Smooth muscle cell (in vitro differentiated cells): ENCODE measurements at regions not wholly inside any gene's neighbourhood (a gene's known extent, or its start where the extent isn't known, plus 50 kb on each side); places are given as distances from the start of the nearest gene placed in this dataset. TPM values are rescaled to one million over a fixed set of nuclear protein-coding genes. Genes with fewer than 3 reads are reported as not detected.

Experiments
- DNase-seq: peaks from one replicate; lab custom pipeline; 2025; ENCODE audit not compliant: unreplicated experiment; lab: John Stamatoyannopoulos, UW
- H2AFZ ChIP-seq: fragments of 200-600 bp; sonication (generic); 2 replicates; pipeline ENCODE4 v1.6.0; 2016; ENCODE audit warnings: antibody characterized with exemption, low read depth, mild to moderate bottlenecking
- H3F3A ChIP-seq: fragments of 200-600 bp; sonication (generic); 2 replicates; pipeline ENCODE4 v1.6.0; 2017; ENCODE audit warnings: antibody characterized with exemption, low read depth
- H3K27ac ChIP-seq: fragments of 200-600 bp; sonication (generic); 2 replicates; pipeline ENCODE4 v1.5.1; 2016; ENCODE audit warnings: low read depth, mild to moderate bottlenecking
- H3K27me3 ChIP-seq: fragments of 200-600 bp; sonication (generic); 2 replicates; pipeline ENCODE4 v1.6.1; 2016; ENCODE audit warnings: low read depth, mild to moderate bottlenecking
- H3K36me3 ChIP-seq: fragments of 200-600 bp; sonication (generic); 2 replicates; pipeline ENCODE4 v1.5.1; 2016; ENCODE audit warnings: low read depth
- H3K4me1 ChIP-seq: fragments of 200-600 bp; sonication (generic); 2 replicates; pipeline ENCODE4 v1.5.1; 2016; ENCODE audit warnings: low read depth
- H3K4me2 ChIP-seq: fragments of 200-600 bp; sonication (generic); 2 replicates; pipeline ENCODE4 v1.6.0; 2016; ENCODE audit warnings: mild to moderate bottlenecking
- H3K4me3 ChIP-seq: fragments of 200-600 bp; sonication (generic); 2 replicates; pipeline ENCODE4 v1.5.1; 2016; ENCODE audit warnings: mild to moderate bottlenecking
- H3K79me2 ChIP-seq: fragments of 200-600 bp; sonication (generic); 2 replicates; pipeline ENCODE4 v1.6.0; 2016; ENCODE audit warnings: low read depth, mild to moderate bottlenecking
- H3K9ac ChIP-seq: fragments of 200-600 bp; sonication (generic); 2 replicates; pipeline ENCODE4 v1.6.0; 2016; ENCODE audit warnings: low read depth
- H3K9me3 ChIP-seq: fragments of 200-600 bp; sonication (generic); replicated peaks from 2 replicates; pipeline ENCODE4 v1.5.1; 2016; ENCODE audit warnings: low read depth
- H4K20me1 ChIP-seq: fragments of 200-600 bp; sonication (generic); 2 replicates; pipeline ENCODE4 v1.6.0; 2016; ENCODE audit warnings: low read depth
- CTCF ChIP-seq: fragments of 200-600 bp; sonication (generic); IDR thresholded peaks from 2 replicates; pipeline ENCODE4 v1.5.1; 2017; ENCODE audit warnings: borderline replicate concordance, mild to moderate bottlenecking, antibody characterized with exemption; ENCODE audit not compliant: insufficient read depth, poor library complexity, severe bottlenecking
- WGBS: methylation state at CpG from one replicate; pipeline ENCODE4 v1.1.7; 2016; ENCODE audit warnings: low lambda C conversion rate; 5-methylcytosine and 5-hydroxymethylcytosine counted together
- microRNA-seq: library from miRNA; unstranded; fragments of <30 nt; microRNA quantifications from one replicate; pipeline ENCODE4, GENCODE V29; 2016; ENCODE audit warnings: borderline number of aligned reads
- small RNA-seq: library from RNA; depleted of rRNA; stranded (forward); fragments of <200 nt; gene quantifications from one replicate; pipeline ENCODE3, GENCODE V24; 2014

GRCh38 chr4:61128682-61129081, 71.4 kb upstream of the ADGRL3 start:
- H3K27ac ChIP-seq: no peak overlapping the region
- no peaks in the 10 kb centered on the region for H3K4me1 ChIP-seq
- no peak overlapping the region for H3K9ac ChIP-seq
- H4K20me1 ChIP-seq: no peaks in the 10 kb centered on the region
- no peaks in the 10 kb centered on the region for H3K27me3 ChIP-seq
- no peak for DNase-seq
- H3K36me3 ChIP-seq: no peaks in the 10 kb centered on the region
- H2AFZ ChIP-seq: no peak overlapping the region
- H3K4me2 ChIP-seq: no peak overlapping the region
- no peaks in the 10 kb centered on the region for H3F3A ChIP-seq
- H3K4me3 ChIP-seq: no peak overlapping the region
- TF ChIP-seq CTCF: no peak
- no peaks in the 10 kb centered on the region for H3K9me3 ChIP-seq
- H3K79me2 ChIP-seq: no peaks in the 10 kb centered on the region
- 96% methylated on average over 3 of the region's 3 CpGs for WGBS

GRCh38 chr4:61129971-61130370, 70.2 kb upstream of the ADGRL3 start:
- Histone ChIP-seq H2AFZ (no peak overlapping the region), H3K9me3 (no peaks in the 10 kb centered on the region), H3K36me3 (no peaks in the 10 kb centered on the region), H3K9ac (no peak overlapping the region), H4K20me1 (no peaks in the 10 kb centered on the region), H3F3A (no peaks in the 10 kb centered on the region), H3K79me2 (no peaks in the 10 kb centered on the region), H3K4me2 (no peak overlapping the region), H3K4me1 (no peaks in the 10 kb centered on the region), H3K27ac (no peak overlapping the region), H3K27me3 (no peaks in the 10 kb centered on the region), H3K4me3 (no peak overlapping the region)
- TF ChIP-seq CTCF: no peak
- WGBS: 91% methylated on average over 5 of the region's 5 CpGs
- DNase-seq: no peak

- Histone ChIP-seq H3F3A (no peaks in the 10 kb centered on the region), H3K36me3 (no peaks in the 10 kb centered on the region), H3K4me3 (no peak overlapping the region), H3K27me3 (no peaks in the 10 kb centered on the region), H3K9me3 (no peaks in the 10 kb centered on the region), H3K4me1 (no peaks in the 10 kb centered on the region), H2AFZ (no peak overlapping the region), H4K20me1 (no peaks in the 10 kb centered on the region), H3K9ac (no peak overlapping the region), H3K27ac (no peak overlapping the region), H3K79me2 (no peaks in the 10 kb centered on the region), H3K4me2 (no peak overlapping the region)
- 80% methylated on average over 1 of the region's 1 CpG for WGBS
- DNase-seq: no peak
- no peak for TF ChIP-seq CTCF
Measured at GRCh38 chr4:61143461-61143860, 56.7 kb upstream of the ADGRL3 start.

GRCh38 chr4:61149278-61149677, 50.8 kb upstream of the ADGRL3 start:
- no peak for DNase-seq

More at GRCh38 chr4:61149278-61149677, 50.8 kb upstream of the ADGRL3 start:
- H3K9ac ChIP-seq: no peak overlapping the region
- H3K27me3 ChIP-seq: no peaks in the 10 kb centered on the region
- H3K4me2 ChIP-seq: no peak overlapping the region
- H4K20me1 ChIP-seq: no peaks in the 10 kb centered on the region
- H3K4me1 ChIP-seq: no peaks in the 10 kb centered on the region
- H3K79me2 ChIP-seq: no peaks in the 10 kb centered on the region
- H3K9me3 ChIP-seq: no peaks in the 10 kb centered on the region
- TF ChIP-seq CTCF: no peak
- no peaks in the 10 kb centered on the region for H3K36me3 ChIP-seq
- H2AFZ ChIP-seq: no peak overlapping the region
- H3K27ac ChIP-seq: no peak overlapping the region
- no peak overlapping the region for H3K4me3 ChIP-seq
- no peaks in the 10 kb centered on the region for H3F3A ChIP-seq

Small RNA genes lying in the stretch of these regions (microRNA-seq; reads per million reads assigned to microRNA genes)
- gene MIR548AG1: not detected

Small RNA genes lying in the stretch of these regions (small RNA-seq; reads per million reads assigned to genes)
- not detected for gene MIR548AG1
- gene RF00019: not detected
- gene RNU6-1325P: not detected
